GM19455 (cell line): ENCODE measurements at regions not wholly inside any gene's neighbourhood (a gene's known extent, or its start where the extent isn't known, plus 50 kb on each side); places are given as distances from the start of the nearest gene placed in this dataset.
"Not testable (repeated sequence)": the region's sequence is repeated elsewhere in the genome, so short reads cannot be mapped to it uniquely, and the experiment has no call there.

Source experiments
- ATAC-seq: cut with Tn5 transposase; IDR thresholded peaks from one replicate; pipeline ENCODE4 v1.9.1; 2021; ENCODE audit not compliant: unreplicated experiment

DNA sequence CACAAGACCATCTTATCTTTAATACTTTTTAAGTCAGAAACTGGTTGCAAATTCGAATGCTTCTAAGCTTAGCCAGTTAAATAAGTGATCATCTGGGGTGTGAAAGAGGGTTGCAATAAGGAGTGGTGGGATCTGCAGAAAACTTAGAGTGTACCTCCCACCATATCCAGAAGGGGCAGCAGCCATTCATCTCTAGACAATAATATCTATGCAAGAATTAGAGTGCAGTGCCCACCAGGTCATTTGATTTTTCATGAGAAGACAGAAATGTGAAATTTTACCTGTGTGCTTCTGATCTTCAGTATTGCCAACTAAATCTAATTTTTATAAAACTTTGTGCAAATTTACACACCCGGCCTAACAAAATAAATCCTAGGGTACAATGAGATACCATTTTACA lies 127.2 kb upstream of the SP4 start:
- ATAC-seq, result no peak

- no peak for ATAC-seq
Observed at GRCh38 chr7:21304808-21305375, 123.0 kb upstream of the SP4 start.

DNA sequence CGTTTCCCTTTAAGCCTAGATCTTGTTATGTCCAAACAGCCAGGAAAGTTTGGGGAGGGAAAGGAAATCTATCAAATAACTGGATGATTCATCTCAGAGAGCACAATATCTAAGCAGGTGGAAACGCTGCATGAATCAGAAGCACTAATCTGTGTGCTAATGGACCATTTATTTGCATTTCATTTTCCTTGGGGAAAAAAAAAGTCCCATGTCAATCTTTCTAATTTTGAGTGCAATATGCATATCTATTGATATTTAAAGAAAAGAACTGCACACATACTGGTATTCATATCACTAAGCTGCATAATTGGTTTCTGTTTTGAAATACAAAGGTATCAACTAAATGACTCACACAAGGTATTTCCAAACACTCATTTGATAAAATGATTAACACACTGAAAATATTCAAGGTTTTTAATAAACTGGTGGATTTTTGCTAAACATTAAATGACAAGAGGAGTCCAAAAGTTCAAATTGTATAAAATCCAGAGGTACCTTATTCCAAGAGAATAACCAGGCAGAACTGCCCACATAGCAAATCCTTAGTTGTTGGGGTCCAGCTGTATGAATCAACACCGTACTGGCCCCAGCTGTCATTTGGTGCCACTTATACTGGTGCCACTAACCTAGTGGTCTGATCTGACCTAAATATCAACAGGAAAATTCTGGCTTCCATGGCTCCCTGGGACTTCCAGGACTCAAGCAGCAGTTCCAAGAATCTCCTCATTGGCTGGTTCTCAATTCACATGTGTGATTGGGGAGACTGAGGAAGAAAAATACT lies 122.2 kb upstream of the SP4 start:
- no peak for ATAC-seq

DNA sequence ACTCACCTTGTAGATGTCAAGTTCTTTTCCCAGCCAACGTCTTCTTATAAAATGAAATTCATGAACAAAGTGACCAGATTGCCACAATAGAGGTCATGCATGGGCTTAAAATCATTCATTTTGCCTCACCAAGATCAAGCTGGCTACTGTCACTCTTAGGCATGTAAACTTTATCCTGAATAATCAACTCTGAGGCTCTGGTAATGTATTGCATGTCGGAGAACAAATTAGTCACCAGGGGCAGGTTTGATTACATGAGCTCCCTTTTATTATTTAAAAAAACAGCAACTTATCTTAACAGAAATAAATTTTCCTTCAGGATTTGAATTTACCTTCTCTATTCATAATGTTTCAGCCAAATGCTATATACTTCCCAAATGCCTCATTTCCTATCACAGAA lies 112.9 kb upstream of the SP4 start:
- ATAC-seq, result no peak

DNA sequence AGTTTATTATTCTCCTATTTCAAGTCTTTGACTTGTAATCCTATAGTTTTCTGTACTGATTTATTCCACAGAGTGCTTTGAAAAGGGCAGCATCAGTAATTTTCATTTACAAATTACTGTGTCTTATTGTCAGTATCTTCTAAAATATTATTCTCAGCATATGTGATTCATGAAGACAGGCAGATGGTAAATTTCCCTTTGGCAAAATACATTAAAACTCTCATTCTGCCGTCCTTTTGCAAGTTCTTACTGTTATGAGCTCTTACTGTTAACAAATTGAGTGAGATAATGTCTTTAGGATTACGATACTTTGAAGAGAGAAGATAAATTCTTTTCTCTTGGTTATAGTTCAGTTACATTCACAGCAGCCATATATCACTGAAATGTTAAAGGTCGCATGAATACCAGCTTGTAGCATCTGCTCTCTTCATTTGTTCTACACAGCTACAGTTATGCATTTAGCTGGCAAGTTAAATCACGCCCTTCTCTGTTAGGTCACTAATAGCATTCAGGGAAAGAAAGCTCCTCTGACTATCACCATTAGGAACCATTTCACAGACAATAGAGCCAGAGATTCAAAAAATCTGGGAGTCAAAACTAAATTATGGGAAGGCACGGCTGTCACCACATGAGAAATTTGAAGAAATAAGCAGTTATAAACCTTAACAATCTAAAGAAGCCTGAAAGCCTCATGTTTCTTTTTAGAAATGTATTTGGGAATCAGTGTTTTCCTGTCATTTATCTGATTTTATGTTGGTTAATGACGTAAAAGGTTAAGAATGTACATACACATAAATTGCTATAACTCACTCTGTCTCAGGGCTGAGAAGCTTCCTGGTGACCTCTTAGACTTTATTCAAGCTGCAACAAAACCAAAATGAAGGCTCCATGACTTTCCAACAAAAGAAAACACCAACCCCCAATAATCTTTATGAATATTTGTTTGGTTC lies 109.6 kb upstream of the SP4 start:
- no peak for ATAC-seq

DNA sequence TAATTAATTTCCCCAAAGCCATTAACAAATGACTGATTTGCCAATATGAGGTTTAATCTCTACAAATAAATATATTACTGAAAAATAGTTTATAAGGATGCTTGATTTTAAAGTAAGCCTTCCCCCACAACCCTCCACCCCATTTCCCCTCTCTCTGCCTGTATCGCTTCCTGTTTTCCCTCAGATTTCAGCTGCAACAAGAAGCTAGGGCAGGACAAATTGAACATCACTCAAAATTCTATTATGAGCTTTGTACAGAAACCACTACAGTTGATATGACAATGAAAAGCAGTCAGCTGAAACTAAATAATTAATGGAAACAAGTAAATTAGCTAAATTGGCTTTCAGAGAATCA lies 109.0 kb upstream of the SP4 start:
- ATAC-seq, result no peak

GRCh38 chr7:21326241-21326640 lies 101.6 kb upstream of the SP4 start:
- no peak for ATAC-seq

DNA sequence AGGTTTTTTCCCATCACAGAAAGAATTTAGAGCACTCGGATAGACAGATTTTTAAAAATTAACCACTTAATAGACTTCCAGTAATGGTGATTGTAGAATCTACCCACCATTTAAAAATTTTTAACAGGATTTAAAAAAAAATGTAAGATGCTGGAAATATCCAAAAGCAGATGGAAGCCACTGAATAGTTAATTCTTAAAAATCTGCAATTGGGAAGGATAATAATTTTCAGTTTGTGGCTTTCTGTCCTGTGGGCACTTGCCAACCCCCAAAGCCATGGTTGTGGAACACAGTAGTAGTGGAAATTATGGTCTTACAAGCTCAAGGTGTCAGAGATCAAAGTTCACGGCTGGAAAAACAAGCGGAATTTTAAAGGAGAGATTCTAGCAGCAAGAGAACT lies 101.0 kb upstream of the SP4 start:
- ATAC-seq, result no peak

- ATAC-seq, result no peak
Observed at GRCh38 chr7:21327422-21328409, 100.2 kb upstream of the SP4 start.

- no peak for ATAC-seq
Observed at GRCh38 chr7:21330462-21331178, 97.3 kb upstream of the SP4 start.

GRCh38 chr7:21334906-21335305 lies 93.0 kb upstream of the SP4 start:
- ATAC-seq, result no peak

DNA sequence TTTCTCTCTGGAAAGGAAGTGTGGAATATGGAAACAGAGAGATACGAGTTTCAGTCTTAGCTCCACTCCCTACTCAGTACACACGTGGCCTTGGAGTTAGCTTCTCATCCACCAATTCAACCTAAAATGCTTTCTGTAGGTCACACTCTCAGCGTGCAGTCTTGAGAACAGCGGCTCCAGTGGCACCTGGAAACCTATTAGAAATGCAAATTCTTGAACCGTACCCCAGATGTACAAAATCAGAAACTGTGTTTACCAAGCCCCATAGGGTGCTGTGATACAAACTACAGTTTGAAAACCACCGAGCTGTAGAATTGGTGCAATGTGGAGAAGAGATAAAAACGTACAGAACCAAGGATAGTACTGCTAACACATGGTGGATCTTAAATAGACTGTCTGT lies 91.1 kb upstream of the SP4 start:
- ATAC-seq, result no peak

DNA sequence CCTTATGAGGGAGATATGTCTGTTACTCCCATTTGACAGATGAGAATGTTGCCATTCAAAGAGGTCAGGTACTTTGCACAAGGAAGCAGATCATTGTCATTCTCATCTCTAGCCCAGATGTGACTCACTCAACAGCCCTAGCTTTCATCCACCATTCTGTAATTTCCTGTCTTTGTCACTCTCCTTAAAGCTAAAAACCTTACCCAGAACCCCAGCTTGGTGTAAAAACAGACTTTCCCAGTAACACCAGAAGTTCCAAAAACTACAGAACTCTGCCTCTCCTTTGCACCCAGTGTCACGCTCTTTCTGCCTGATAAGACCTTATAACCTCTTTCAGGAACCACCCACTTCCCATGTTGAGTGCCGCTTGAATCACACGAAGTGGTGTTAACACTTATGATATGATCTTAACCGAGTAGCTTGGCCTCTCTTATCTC lies 89.1 kb upstream of the SP4 start:
- ATAC-seq, result no peak

DNA sequence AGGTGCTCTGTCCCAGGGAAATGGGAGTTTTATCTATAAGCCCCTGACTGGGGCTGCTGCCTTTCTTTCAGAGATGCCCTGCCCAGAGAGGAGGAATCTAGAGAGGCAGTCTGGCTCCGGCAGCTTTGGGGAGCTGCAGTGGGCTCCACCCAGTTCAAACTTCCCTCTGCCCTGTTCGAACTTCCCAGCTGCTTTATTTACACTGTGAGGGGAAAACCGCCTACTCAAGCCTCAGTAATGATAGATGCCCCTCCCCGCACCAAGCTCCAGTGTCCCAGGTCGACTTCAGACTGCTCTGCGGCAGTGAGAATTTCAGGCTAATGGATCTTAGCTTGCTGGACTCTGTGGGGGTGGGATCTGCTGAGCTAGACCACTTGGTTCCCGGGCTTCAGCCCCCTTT lies 83.0 kb upstream of the SP4 start:
- ATAC-seq, result not testable (repeated sequence)

- no peak for ATAC-seq
Observed at GRCh38 chr7:21345361-21345760, 82.5 kb upstream of the SP4 start.

DNA sequence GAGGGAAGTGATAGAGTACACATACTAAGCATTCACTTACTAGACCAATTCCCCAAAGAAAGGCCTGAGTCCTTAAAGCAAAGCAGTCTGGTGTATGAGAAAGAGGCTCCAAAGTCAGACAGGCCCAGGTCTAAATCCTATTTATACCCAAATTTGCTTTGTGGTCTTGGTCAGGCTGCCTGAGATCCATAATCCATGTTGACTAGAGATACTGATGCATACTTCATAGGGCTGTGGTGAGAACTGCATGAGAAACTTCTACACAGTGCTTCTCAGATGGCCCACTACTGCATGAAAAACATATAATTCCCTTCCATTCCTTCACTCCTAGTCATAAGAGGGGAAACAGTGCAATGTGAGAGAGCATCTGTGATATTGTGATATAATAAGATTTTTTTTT lies 81.6 kb upstream of the SP4 start:
- no peak for ATAC-seq

DNA sequence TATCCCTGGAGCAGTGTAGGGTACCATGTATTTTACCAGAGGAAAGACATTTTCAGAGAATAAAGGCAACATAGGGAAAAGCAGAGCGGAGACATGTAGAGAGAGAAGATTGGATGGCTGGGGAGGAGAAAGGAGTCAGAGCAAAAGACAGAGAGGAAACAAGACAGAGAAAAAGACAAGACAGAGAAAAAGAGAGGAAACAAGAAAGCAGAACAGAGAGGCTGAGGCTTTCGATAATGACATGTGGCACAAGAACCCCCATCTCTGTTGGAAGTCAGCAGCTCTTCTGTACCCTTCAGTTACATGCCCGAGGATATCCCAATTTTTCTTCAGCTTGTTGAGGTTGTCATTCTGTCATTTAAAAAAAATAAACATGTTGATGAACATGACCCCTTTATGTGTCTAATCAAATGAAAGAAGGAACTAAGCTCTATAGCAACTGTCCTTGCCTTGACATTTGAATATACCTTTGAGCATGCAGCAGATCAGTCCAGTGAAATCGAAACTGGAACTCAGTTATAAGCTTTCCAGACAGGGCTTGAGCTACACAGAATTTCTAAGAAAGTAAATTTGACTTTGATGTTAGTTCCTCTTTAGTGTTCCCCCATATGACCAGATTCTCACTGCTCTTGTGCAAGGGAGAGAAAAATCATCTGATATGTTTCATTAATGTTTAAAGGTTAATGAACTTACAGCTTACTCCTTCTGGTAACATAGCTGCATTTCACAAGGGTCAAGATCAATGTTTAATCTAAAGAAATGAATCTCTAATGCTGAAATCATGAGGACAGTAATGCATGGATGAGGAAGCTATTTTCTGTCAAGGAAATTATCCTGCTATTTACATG lies 75.1 kb upstream of the SP4 start:
- peak; percentile 88 for ATAC-seq

DNA sequence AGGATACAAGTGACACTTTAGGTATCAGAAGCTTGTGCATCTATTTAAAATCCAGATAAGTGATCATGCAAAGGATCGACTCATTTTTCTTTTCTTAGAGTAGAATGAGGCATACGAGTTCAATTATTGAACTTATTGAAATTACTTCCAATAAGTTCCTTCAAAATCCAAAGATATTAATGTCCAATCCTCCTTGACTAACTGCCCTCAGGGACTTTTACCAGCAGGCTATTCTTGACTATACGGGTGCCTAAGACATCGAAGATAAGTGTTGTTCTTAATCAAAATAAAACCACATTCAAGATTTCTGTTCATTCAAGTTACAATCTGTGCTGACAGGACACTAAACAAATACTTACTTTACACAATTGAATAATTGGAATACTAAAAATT lies 74.5 kb upstream of the SP4 start:
- ATAC-seq, result no peak

DNA sequence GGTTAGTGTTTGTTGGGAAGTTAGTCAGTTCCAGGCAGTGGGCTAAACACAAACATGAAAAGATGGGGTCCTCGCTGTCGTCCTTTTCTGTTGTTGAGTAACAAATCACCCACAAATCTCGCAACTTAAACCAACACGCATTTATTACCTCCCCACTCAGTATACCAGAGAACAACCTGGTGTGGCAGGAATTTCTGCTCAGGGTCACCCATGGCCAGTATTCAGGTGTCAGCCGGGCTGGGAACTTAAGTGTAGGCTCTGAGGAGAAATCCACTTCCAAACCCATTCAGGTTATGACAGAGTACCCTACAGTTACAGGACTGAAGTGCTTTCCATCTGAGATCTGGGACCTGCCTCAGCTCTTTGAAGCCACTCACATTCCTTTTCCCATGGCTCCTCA lies 73.6 kb upstream of the SP4 start:
- no peak for ATAC-seq
